ENCODE measurements at regions not wholly inside any gene's neighbourhood (a gene's known extent, or its start where the extent isn't known, plus 50 kb on each side); places are given as distances from the start of the nearest gene placed in this dataset.

DNA sequence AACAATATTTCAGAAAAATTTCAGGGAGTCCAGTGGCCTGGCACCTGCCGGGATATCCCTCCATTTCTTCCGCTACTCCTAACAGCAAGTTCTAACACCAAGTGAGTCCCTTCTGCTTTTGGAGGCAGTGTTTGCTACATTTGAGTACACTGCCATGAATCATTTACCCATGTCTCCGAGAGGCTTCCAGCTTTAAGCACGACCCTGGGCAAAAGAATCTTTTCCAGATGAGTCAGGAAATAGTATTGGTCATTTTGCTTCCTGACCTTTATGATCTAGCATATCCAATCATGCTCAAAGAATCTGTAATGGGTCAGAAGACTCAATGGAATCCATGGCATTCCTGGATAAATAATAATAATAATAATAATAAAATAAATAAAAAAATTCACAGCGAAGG lies 60.7 kb upstream of the FMN2 start:
- TF ChIP-seq, protein P1, sequence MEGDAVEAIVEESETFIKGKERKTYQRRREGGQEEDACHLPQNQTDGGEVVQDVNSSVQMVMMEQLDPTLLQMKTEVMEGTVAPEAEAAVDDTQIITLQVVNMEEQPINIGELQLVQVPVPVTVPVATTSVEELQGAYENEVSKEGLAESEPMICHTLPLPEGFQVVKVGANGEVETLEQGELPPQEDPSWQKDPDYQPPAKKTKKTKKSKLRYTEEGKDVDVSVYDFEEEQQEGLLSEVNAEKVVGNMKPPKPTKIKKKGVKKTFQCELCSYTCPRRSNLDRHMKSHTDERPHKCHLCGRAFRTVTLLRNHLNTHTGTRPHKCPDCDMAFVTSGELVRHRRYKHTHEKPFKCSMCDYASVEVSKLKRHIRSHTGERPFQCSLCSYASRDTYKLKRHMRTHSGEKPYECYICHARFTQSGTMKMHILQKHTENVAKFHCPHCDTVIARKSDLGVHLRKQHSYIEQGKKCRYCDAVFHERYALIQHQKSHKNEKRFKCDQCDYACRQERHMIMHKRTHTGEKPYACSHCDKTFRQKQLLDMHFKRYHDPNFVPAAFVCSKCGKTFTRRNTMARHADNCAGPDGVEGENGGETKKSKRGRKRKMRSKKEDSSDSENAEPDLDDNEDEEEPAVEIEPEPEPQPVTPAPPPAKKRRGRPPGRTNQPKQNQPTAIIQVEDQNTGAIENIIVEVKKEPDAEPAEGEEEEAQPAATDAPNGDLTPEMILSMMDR (IDR thresholded peaks at IDR 0.05): no peak
- no peak for TF ChIP-seq POLR2A (IDR thresholded peaks at IDR 0.05)

Measured in esophagus squamous epithelium (tissue), 4 donors.